NCI-H1417 (cell line): ENCODE measurements at regions not wholly inside any gene's neighbourhood (a gene's known extent, or its start where the extent isn't known, plus 50 kb on each side); places are given as distances from the start of the nearest gene placed in this dataset.
"Not testable (repeated sequence)": the region's sequence is repeated elsewhere in the genome, so short reads cannot be mapped to it uniquely, and the experiment has no call there.

Source experiments
- DNase-seq, 3 experiments: peaks; one replicate each; lab custom pipeline; 2025; lab: John Stamatoyannopoulos, UW

DNA sequence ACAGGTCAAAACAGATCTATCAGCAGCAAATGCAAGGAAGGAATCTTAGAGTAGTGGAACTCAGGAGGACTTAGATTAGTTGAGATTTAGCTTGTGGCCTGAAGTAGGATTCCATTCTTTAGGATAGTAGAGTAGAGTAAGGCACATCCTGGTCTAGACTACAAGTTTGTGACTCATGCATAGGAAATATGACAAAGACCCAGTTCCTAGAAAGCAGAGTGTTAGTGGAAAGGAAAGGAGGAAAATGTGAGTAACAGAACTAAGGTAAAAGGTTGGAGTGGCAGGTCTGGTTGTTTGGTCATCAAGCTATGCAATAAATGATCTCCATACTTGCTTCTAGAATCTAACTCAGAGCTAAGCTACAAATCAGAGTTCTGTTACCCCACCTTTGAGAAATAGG, 595.0 kb downstream of the ACTRT1 start:
- no peak for DNase-seq

DNA sequence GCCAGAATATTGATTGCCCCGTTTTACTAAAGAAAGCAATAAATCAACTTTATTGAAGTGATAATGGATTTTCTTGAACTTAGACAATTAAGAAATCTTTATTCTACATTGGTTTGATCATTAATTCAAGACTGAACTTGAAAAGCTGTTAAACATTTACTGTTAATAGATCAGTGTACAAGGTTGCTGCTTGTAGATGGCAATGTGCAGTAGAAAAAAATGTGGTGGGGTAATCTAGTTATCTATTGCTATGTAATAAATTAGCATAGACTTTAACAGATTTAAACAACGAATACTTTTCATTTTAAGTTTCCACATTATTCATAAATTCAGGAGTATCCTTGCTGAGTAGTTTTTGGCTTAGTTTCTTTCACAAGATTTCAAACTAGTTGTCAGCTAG, 612.5 kb downstream of the ACTRT1 start:
- DNase-seq, result no peak

DNA sequence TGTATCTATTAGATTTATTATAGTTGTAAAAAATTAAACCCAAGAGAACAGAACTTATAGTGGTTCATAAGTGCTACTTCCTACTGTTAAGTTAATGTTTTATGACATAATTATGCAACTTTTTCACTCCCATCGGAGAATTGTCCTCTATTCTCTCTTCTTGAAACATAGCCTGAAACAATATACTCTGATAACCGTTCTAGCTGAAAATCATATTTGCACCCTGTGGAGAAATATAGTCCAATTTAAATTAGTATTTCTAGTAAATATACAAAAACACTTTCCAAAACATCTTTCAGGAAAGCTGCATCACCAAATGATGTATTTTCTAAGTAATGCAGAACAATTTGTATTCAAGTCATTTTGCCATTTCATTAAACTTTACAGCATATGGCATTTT, 586.4 kb downstream of the PRR32 start:
- no peak for DNase-seq

DNA sequence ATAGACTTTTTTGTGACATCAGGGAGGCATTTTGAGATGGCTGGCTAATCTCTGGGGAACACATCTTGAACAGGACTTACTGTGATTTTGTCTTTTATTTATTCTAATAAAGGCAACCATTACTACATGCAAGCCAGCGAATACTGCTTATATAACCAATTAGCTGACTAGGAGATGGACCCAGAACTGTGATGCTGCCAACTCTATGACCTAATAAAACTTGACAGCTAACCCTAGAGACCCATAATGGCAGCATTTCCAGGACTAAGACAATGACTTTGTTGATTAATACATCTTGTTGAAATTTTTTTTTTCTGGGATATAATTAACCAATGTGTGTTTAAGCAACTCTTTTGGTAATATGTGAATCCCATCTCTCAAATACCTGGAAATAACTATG, 584.6 kb downstream of the PRR32 start:
- DNase-seq, result no peak

DNA sequence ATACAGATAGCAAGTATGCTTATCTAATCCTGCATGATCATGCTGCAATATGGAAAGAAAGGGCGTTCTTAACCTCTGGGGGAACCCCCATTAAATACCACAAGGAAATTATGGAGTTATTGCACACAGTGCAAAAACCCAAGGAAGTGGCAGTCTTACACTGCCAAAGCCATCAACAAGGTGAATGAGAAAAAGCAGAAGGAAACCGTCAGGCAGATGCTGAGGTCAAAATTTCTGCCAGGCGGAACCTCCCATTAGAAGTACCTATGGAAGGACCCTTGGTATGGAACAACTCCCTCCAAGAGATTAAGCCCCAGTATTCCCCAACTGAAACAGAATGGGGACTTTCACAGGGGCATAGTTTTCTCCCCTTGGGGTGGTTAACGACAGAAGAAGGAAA, 580.7 kb downstream of the PRR32 start:
- not testable (repeated sequence) for DNase-seq

DNA sequence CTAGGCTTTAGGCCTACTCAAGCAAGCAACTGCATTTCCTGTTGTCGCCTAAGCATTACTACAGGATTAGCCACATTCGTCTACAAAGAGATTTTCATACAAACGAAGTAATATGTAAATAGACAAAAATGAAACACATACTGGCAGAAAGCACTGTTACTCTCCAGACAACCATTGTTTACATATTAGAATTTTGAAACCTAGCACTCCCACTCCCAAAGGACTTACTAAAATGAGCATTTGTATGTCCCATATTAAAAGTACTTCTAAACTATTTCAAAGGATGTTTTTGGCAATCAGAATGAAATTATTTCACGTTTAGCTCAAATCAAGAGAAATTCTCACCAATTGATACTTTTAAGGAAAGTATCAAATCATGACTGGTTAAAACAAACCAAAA, 570.8 kb downstream of the PRR32 start:
- DNase-seq, result no peak

DNA sequence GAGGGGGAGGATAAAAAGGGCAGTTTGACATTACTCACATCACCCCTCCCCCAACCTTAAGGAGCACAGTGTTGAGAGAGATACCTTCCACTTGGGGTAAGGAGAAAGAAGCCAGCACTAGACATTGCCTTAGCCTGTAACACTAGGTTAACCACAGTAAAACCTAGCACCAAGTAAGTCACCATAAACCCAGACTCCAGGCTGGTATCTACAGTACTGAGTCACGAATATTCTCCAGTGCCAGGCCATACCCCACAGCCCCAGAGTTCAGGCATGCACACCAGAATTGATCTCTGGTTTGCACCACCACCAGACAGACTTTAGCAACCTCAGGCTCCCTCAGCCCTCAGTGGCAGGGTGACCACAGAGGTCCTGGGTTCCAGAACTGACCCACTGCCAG, 570.4 kb downstream of the PRR32 start:
- DNase-seq, result no peak
